ENCODE measurements at regions not wholly inside any gene's neighbourhood (a gene's known extent, or its start where the extent isn't known, plus 50 kb on each side); places are given as distances from the start of the nearest gene placed in this dataset.

GRCh38 chr7:25060487-25061055, 64.5 kb downstream of the CYCS start:
- TF ChIP-seq NFRKB (IDR thresholded peaks at IDR 0.05) (no peak), CTBP1 (IDR thresholded peaks at IDR 0.05; ENCODE audit: borderline replicate concordance) (no peak), BHLHE40 (IDR thresholded peaks at IDR 0.05; ENCODE audit: borderline replicate concordance) (no peak), FOXM1 (IDR thresholded peaks at IDR 0.05; ENCODE audit: borderline replicate concordance) (no peak), SP1 (IDR thresholded peaks at IDR 0.05) (no peak)

All from HEK293T (cell line).